ENCODE measurements at regions not wholly inside any gene's neighbourhood (a gene's known extent, or its start where the extent isn't known, plus 50 kb on each side); places are given as distances from the start of the nearest gene placed in this dataset.
A peak's percentile ranks its signal among the peaks of the same experiment; 100 is the strongest.
"Not testable (repeated sequence)": the region's sequence is repeated elsewhere in the genome, so short reads cannot be mapped to it uniquely, and the experiment has no call there.

DNA sequence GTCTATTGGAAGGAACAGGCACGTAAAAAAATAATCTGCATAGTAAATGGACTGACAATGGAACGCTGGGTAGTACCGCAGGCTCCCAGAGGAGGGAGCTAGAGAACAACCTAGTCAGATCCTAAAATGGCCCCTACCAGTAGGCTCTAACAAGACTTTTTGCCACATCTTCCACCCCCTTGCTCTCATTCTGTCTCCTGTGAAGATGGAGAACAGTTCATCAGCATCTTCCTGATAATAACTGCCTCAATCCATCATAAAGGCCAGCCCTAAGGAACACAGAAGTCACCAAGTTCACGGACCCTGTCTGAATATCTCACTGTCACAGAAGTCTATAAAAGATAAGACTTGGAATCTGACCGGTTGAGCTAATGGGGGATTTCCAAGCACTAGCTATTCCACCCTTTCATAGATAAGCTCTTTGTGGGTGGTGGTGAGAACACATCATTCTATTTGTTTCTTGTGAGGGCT, 133.4 kb downstream of the SLC1A3 start:
- CTCF ChIA-PET = interaction anchor here (0.6 to 4.9 kb wide), 20 partner anchors 9 to 1654 kb away, joined by 3 to 32 read pairs (median 4); partner anchors contain the start of gene NIPBL
- Mint-ChIP-seq H3K4me3 (no peak overlapping the region), H3K27ac (no peak overlapping the region), H3K27me3 (ENCODE audit: low read depth) (peaks cover 19% of the 10 kb centered on the region), H3K36me3 (ENCODE audit: low read depth) (no peaks in the 10 kb centered on the region), H3K9me3 (no peaks in the 10 kb centered on the region), H3K4me1 (ENCODE audit: low read depth) (peaks cover 9% of the 10 kb centered on the region)
- intact Hi-C loops (cut with micrococcal nuclease) = loop anchor here (1.0 to 10.0 kb wide), 4 partner anchors 131 to 1455 kb away; no protein-coding TSS in a partner anchor
- peak; percentile 88 for DNase-seq

DNA sequence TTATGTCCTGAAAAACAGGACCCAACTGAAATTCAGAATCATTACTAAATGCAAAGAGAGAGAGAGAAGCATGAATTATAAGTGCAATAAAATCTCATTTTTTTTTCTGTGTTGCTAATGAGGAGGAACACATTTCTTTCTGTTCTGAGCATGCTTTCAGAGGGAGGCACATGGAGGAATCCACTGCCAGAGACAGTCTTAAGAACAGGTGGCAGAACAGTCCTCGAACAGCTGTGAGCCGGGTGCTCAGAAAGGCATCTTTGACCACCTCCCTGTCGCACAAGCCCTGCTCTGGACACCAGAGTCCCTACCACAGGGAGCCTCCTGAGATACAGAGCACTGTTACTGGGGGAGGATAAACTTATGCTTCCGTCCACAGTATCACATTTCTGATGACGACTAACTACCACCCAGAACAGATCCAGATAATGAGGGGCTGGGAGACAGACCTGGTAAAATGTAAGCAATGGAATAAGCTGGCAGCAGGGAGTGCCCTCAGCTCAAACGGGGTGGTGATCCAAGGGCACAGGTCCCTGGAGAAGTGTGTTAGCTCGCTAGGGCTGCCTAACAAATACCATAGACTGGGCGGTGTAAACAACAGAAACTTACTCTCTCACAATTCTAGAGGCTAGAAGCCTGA, 134.0 kb downstream of the SLC1A3 start:
- Mint-ChIP-seq H3K27me3 (ENCODE audit: low read depth) (peaks cover 23% of the 10 kb centered on the region), H3K9me3 (no peaks in the 10 kb centered on the region), H3K4me1 (ENCODE audit: low read depth) (peaks cover 13% of the 10 kb centered on the region), H3K4me3 (no peak overlapping the region), H3K27ac (no peak overlapping the region), H3K36me3 (ENCODE audit: low read depth) (no peaks in the 10 kb centered on the region)
- no peak for DNase-seq
- intact Hi-C loops (cut with micrococcal nuclease) = loop anchor here (10.0 kb wide), 1 partner anchor 1454 kb away; no protein-coding TSS in a partner anchor
- CTCF ChIA-PET = interaction anchor here (0.9 to 4.9 kb wide), 17 partner anchors 10 to 267 kb away, joined by 3 to 32 read pairs (median 4); partner anchors contain the start of gene NIPBL

DNA sequence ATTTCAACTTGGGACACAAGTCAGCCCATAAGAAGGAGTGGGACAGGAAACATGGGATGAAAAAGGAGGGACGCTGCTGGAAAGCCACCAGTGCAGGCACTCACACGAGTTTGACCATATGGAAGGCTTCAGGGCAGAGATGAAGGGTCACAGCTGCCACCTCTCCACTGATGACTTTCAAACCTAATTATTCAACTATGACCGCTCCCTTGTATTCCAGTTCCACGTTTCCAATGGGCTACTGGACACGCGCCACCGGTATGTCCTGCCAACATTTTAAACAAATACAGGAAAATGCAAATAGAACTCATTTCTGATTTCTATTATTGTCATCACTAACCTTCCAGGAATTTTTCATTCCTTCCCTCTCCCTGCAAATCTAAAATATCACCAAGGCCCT, 134.7 kb downstream of the SLC1A3 start:
- intact Hi-C loops (cut with micrococcal nuclease) = loop anchor here (10.0 kb wide), 1 partner anchor 1454 kb away; no protein-coding TSS in a partner anchor
- Mint-ChIP-seq H3K36me3 (ENCODE audit: low read depth) (no peaks in the 10 kb centered on the region), H3K4me1 (ENCODE audit: low read depth) (peaks cover 13% of the 10 kb centered on the region), H3K27ac (no peak overlapping the region), H3K9me3 (no peaks in the 10 kb centered on the region), H3K4me3 (no peak overlapping the region), H3K27me3 (ENCODE audit: low read depth) (peaks cover 29% of the 10 kb centered on the region)
- no peak for DNase-seq
- CTCF ChIA-PET = interaction anchor here (1.8 to 4.9 kb wide), 2 partner anchors 129 to 262 kb away, joined by 3 to 30 read pairs; no protein-coding TSS in a partner anchor

DNA sequence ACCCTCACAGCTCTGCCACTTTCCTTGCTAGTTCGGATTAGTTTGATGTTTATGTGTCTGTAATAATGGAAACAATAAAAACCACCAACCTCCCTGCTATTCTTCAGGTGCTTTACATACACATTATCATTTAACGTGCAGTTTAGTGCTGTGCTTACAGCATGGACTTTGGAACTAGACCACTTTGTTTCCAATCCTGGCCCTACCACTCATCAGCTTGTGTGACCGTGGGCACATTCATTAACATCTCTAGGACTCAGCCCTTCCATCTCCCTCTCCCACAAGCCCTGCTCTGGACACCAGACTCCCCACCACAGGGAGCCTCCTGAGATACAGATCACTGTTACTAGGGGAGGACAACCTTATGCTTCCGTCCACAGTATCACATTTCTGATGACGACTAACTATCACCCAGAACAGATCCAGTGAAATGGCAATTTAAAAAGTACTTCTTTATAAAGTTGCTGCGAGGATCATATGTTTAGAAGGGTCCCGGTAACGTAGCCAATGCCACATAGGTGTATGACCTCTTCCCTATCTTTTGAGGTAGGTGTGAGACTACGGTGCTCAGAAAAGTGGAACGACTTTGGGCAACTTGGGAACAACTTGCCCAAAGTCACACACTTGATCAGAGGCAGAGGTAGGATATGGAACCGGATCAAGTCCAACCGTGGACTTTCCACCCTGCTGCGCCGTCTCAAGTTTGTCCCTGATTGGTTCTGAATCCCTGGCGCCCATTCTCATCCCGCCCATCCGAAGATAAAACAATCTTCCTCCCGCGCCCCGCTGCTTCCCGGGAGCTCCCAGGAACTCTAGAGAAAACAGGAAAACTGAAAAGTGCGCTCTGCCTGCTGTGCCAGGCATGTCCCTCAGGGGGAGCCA, 132.4 kb upstream of the NIPBL start:
- Mint-ChIP-seq H3K27me3 (ENCODE audit: low read depth) (peaks cover 36% of the 10 kb centered on the region), H3K36me3 (ENCODE audit: low read depth) (peaks cover 2% of the 10 kb centered on the region), H3K4me1 (ENCODE audit: low read depth) (peaks cover 13% of the 10 kb centered on the region), H3K4me3 (peak overlapping the region; percentile 80), H3K9me3 (no peaks in the 10 kb centered on the region), H3K27ac (no peak overlapping the region)
- intact Hi-C loops (cut with micrococcal nuclease) = loop anchor here (1.0 to 10.0 kb wide), 2 partner anchors 126 to 1451 kb away; no protein-coding TSS in a partner anchor
- CTCF ChIA-PET = interaction anchor here (0.7 to 2.2 kb wide), 9 partner anchors 13 to 261 kb away, joined by 3 to 11 read pairs (median 4); no protein-coding TSS in a partner anchor
- DNase-seq = no peak

DNA sequence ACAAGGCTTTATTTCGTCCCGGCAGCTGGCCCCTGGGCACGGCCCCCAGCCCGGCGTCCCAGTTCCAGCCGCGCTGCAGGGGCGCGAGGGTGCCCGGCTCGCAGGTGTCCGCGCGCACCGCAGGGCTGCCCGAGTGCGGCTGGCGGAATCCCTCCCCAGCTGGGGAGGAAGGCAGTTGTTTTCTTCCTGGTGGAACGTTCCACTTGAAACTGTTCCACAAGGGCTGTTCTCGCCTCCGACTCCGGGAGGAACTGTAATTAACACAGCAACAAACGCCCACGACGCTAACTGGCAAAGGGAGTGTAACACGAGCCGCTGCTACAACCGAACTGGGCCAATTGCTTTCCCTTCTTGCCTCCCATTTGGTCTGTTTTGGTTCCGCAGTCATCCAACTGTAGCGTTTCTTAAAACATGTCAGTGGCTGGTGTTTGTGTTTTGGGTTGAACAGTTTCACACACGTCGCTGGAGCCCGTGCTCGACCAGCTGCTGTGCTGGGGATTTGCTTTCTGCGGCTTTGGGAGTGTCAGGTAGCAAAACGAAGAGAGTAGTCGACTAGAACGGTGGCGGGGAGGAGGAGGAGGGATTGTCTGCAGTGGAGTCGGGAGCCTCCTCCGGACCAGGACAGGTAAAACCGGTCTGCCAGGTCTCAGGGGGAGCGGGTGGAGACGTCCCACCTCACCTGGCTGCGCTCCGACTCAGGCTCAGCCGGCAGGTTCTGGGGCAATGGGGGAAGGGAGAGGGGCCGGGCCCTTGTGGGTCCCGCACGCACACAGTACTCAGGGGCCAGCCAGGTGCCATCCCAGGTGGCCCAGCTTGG, 131.6 kb upstream of the NIPBL start:
- CTCF ChIA-PET = interaction anchor here (0.6 to 2.2 kb wide), 10 partner anchors 10 to 443 kb away, joined by 3 to 10 read pairs (median 4); partner anchors contain the start of gene RANBP3L
- intact Hi-C loops (cut with micrococcal nuclease) = loop anchor here (1.0 to 10.0 kb wide), 2 partner anchors 125 to 1450 kb away; no protein-coding TSS in a partner anchor
- no peak overlapping the region for H3K27ac Mint-ChIP-seq
- H3K36me3 Mint-ChIP-seq (ENCODE audit: low read depth) = peaks cover 2% of the 10 kb centered on the region
- peaks cover 10% of the 10 kb centered on the region for H3K4me1 Mint-ChIP-seq (ENCODE audit: low read depth)
- H3K27me3 Mint-ChIP-seq (ENCODE audit: low read depth) = peaks cover 36% of the 10 kb centered on the region
- peak overlapping the region; percentile 80 for H3K4me3 Mint-ChIP-seq
- DNase-seq = peak; percentile 42
- no peaks in the 10 kb centered on the region for H3K9me3 Mint-ChIP-seq

DNA sequence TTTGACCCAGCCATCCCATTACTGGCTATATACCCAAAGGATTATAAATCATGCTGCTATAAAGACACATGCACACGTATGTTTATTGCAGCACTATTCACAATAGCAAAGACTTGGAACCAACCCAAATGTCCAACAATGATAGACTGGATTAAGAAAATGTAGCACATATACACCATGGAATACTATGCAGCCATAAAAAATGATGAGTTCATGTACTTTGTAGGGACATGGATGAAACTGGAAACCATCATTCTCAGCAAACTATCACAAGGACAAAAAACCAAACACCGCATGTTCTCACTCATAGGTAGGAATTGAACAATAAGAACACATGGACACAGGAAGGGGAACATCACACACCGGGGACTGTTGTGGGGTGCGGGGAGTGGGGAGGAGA, 128.8 kb upstream of the NIPBL start:
- not testable (repeated sequence) for H3K4me3 Mint-ChIP-seq; H3K36me3 Mint-ChIP-seq (ENCODE audit: low read depth); H3K27ac Mint-ChIP-seq; DNase-seq; H3K9me3 Mint-ChIP-seq
- CTCF ChIA-PET = interaction anchor here (0.6 kb wide), 1 partner anchor 669 kb away, joined by 3 read pairs; no protein-coding TSS in a partner anchor
- Mint-ChIP-seq H3K4me1 (ENCODE audit: low read depth) (peaks cover 10% of the 10 kb centered on the region), H3K27me3 (ENCODE audit: low read depth) (peaks cover 32% of the 10 kb centered on the region)
- intact Hi-C loops (cut with micrococcal nuclease) = loop anchor here (10.0 kb wide), 1 partner anchor 1447 kb away; no protein-coding TSS in a partner anchor

DNA sequence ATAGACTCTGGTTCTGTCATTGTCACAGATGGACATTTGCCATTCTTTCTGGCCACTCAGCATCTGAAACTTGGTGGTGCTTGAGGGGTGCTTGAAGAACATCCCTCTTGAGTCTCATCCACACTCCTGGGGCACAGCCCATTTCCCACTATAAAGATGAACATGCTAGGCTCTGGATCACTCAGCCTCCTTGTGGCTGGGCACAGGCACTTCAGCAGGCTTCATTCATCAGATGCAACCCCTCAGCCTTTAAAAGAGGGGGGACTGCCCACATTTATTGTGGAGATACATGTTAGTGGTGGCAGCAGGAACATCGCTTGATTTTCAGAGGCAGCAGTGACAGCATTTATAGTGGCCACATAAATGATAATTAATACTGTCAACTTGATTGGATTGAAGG, 124.7 kb upstream of the NIPBL start:
- H3K36me3 Mint-ChIP-seq (ENCODE audit: low read depth) = peaks cover 1% of the 10 kb centered on the region
- intact Hi-C loops (cut with micrococcal nuclease) = no loop called here
- H3K27ac Mint-ChIP-seq = no peak overlapping the region
- peaks cover 2% of the 10 kb centered on the region for H3K27me3 Mint-ChIP-seq (ENCODE audit: low read depth)
- DNase-seq = no peak
- H3K9me3 Mint-ChIP-seq = no peaks in the 10 kb centered on the region
- H3K4me1 Mint-ChIP-seq (ENCODE audit: low read depth) = no peaks in the 10 kb centered on the region
- CTCF ChIA-PET = no interaction called here
- no peak overlapping the region for H3K4me3 Mint-ChIP-seq

DNA sequence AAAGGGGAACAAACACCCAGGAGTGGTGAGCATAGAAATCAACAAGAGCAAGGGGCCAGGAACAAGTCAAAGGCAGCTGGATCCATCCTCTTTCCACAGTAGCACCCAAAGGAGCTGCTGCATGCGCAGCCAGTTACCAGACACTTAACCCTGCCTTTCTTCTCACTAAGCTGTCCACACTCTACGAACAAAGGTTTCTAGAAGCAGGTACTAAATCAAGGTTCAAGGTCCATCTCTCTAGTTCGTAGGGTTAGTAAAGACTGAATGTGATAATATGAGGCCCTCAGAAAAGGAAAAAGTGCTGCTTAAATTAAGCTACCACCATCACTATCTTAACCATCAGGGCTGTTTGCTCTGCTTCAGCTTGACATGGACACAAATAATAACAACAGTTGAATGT, 121.2 kb upstream of the NIPBL start:
- H3K27ac Mint-ChIP-seq = no peak overlapping the region
- no peaks in the 10 kb centered on the region for H3K4me1 Mint-ChIP-seq (ENCODE audit: low read depth)
- CTCF ChIA-PET = interaction anchor here (1.1 kb wide), 1 partner anchor 9 kb away, joined by 3 read pairs; no protein-coding TSS in a partner anchor
- intact Hi-C loops (cut with micrococcal nuclease) = no loop called here
- H3K36me3 Mint-ChIP-seq (ENCODE audit: low read depth) = no peaks in the 10 kb centered on the region
- no peak for DNase-seq
- no peaks in the 10 kb centered on the region for H3K9me3 Mint-ChIP-seq
- no peak overlapping the region for H3K4me3 Mint-ChIP-seq
- H3K27me3 Mint-ChIP-seq (ENCODE audit: low read depth) = no peaks in the 10 kb centered on the region

DNA sequence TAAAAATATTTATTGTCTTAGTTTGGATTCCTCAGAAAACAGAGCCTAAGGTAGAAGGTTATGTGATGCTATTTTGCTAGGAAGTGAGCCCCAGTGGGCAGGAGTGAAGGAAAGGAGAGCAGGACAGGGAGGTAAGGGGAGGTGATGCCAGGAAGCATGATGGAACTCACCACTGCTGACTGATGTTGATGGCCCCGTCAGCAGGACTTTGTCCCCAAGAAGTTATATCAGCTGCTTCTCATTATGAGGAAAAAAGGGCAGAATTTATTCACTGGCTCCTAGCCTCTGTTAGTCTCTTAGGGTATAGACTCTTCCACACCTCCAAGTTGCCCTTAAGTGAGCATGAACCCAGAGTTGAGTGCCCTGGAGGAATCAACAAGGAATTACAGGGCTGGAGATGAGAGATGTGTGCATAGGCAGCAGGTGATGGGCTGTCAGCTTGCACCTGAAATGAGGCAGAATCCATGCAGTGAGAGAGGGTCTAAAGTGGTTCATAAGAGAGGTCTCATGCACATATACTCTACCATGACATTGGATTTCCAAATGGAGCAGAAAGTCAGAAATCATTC, 120.6 kb upstream of the NIPBL start:
- H3K4me1 Mint-ChIP-seq (ENCODE audit: low read depth) = no peaks in the 10 kb centered on the region
- no peaks in the 10 kb centered on the region for H3K36me3 Mint-ChIP-seq (ENCODE audit: low read depth)
- CTCF ChIA-PET = no interaction called here
- intact Hi-C loops (cut with micrococcal nuclease) = no loop called here
- no peaks in the 10 kb centered on the region for H3K27me3 Mint-ChIP-seq (ENCODE audit: low read depth)
- no peak for DNase-seq
- no peak overlapping the region for H3K4me3 Mint-ChIP-seq
- H3K27ac Mint-ChIP-seq = no peak overlapping the region
- H3K9me3 Mint-ChIP-seq = no peaks in the 10 kb centered on the region

DNA sequence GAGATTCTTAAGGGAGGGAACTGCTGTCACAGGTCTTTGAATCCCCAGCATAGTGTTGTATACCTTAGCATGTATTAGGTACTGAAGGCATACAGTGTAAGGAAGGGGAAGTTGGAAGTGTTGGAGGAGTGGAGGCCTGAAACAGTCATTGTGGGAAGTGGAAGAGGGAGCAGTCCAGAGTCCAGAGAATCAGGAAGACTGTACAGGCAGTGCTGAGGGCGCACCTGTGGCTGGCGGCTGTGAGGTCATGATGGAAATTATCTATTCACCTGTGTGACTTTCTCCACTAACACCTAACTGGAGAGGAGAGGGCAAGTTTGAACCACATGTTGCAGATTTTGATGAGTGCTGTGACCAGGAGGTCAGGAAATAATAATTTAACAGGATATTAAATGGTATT, 119.7 kb upstream of the NIPBL start:
- H3K9me3 Mint-ChIP-seq = no peaks in the 10 kb centered on the region
- intact Hi-C loops (cut with micrococcal nuclease) = no loop called here
- no peak overlapping the region for H3K4me3 Mint-ChIP-seq
- CTCF ChIA-PET = no interaction called here
- H3K27ac Mint-ChIP-seq = no peak overlapping the region
- DNase-seq = no peak
- no peaks in the 10 kb centered on the region for H3K4me1 Mint-ChIP-seq (ENCODE audit: low read depth)
- H3K27me3 Mint-ChIP-seq (ENCODE audit: low read depth) = no peaks in the 10 kb centered on the region
- no peaks in the 10 kb centered on the region for H3K36me3 Mint-ChIP-seq (ENCODE audit: low read depth)

DNA sequence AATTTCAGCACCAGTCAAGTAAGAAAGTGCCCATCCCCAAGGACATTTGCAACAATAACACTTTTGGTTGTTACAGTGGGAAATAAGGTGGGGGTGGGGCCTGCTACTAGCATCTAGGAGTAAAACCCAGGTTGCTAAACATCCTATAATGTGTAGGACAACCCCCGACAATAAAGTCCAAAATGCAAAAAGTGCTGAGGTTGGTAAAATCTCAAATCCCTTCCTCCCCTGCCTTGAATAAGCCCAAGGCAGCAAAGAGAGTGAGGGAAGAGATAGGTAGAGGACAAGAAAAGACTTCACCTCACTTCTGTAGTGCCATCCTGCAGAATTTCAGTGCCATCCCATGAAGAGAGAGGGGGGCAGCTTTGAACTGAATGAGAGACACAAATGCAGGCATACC, 117.5 kb upstream of the NIPBL start:
- Mint-ChIP-seq H3K36me3 (ENCODE audit: low read depth) (no peaks in the 10 kb centered on the region), H3K27ac (no peak overlapping the region), H3K9me3 (no peaks in the 10 kb centered on the region), H3K4me1 (ENCODE audit: low read depth) (no peaks in the 10 kb centered on the region), H3K27me3 (ENCODE audit: low read depth) (peaks cover 4% of the 10 kb centered on the region), H3K4me3 (no peak overlapping the region)
- CTCF ChIA-PET = interaction anchor here (1.7 kb wide), 1 partner anchor 29 kb away, joined by 3 read pairs; no protein-coding TSS in a partner anchor
- no peak for DNase-seq
- intact Hi-C loops (cut with micrococcal nuclease) = no loop called here

Data from activated naive CD4-positive, alpha-beta T cell treated with anti-CD3 and anti-CD28 coated beads for 36 hours (primary cell).